GM18517 (cell line): ENCODE measurements at regions not wholly inside any gene's neighbourhood (a gene's known extent, or its start where the extent isn't known, plus 50 kb on each side); places are given as distances from the start of the nearest gene placed in this dataset.

Experiments used
- ATAC-seq: cut with Tn5 transposase; IDR thresholded peaks from one replicate; pipeline ENCODE4 v1.9.1; 2021; ENCODE audit warnings: mild to moderate bottlenecking, moderate library complexity; ENCODE audit not compliant: unreplicated experiment

- no peak for ATAC-seq
Observed at GRCh38 chr13:30359991-30360390, 52.6 kb upstream of the KATNAL1 start.

- no peak for ATAC-seq
Observed at GRCh38 chr13:30360586-30360985, 53.2 kb upstream of the KATNAL1 start.

- no peak for ATAC-seq
Observed at GRCh38 chr13:30362005-30362788, 54.8 kb upstream of the KATNAL1 start.

GRCh38 chr13:30362869-30363268 is 55.5 kb upstream of the KATNAL1 start:
- no peak for ATAC-seq

GRCh38 chr13:30363725-30364124 is 56.4 kb upstream of the KATNAL1 start:
- no peak for ATAC-seq

GRCh38 chr13:30364133-30364532 is 56.8 kb upstream of the KATNAL1 start:
- no peak for ATAC-seq

GRCh38 chr13:30364876-30365275 is 57.4 kb upstream of the UBE2L5 start:
- no peak for ATAC-seq

- ATAC-seq, result no peak
Observed at GRCh38 chr13:30366088-30366487, 56.2 kb upstream of the UBE2L5 start.

GRCh38 chr13:30367296-30367695 is 55.0 kb upstream of the UBE2L5 start:
- ATAC-seq, result no peak

- no peak for ATAC-seq
Observed at GRCh38 chr13:30370146-30370545, 52.1 kb upstream of the UBE2L5 start.

- no peak for ATAC-seq
Observed at GRCh38 chr13:30370916-30371521, 51.3 kb upstream of the UBE2L5 start.

GRCh38 chr13:30371649-30372265 is 50.5 kb upstream of the UBE2L5 start:
- ATAC-seq, result peak; percentile 73
